ENCODE measurements at regions not wholly inside any gene's neighbourhood (a gene's known extent, or its start where the extent isn't known, plus 50 kb on each side); places are given as distances from the start of the nearest gene placed in this dataset.
A peak's percentile ranks its signal among the peaks of the same experiment; 100 is the strongest.

- TF ChIP-seq CTCF (conservative IDR thresholded peaks at IDR 0.05 in 1 of 2, IDR thresholded peaks at IDR 0.05 in 1 of 2; ENCODE audit: low read depth in 1 of 2, low read length in 2 of 2) (no peak), EZH2 (IDR thresholded peaks at IDR 0.05; ENCODE audit: low read length, missing control alignments) (no peak)
- peak overlapping the region; percentile 71 for H3K4me2 ChIP-seq (ENCODE audit: extremely low read depth, insufficient read depth, low read length)
- no peaks in the 10 kb centered on the region for H3K79me2 ChIP-seq (ENCODE audit: control insufficient read depth, insufficient read depth, low read length)
- H3K9ac ChIP-seq (ENCODE audit: insufficient read depth, low read length) = no peak overlapping the region
- DNase-seq (ENCODE audit: low read depth in 2 of 2) = peak; percentile 1 to 30
- no peaks in the 10 kb centered on the region for H4K20me1 ChIP-seq (ENCODE audit: control insufficient read depth, extremely low read depth, insufficient read depth, low read length)
- H3K27ac ChIP-seq (ENCODE audit: insufficient read depth, low read length) = no peak overlapping the region
- H3K9me3 ChIP-seq (ENCODE audit: control insufficient read depth, insufficient read depth, low read depth, low read length) = no peaks in the 10 kb centered on the region
- peak overlapping the region; percentile 37 for H2AFZ ChIP-seq (ENCODE audit: low read length)
- peaks cover 2% of the 10 kb centered on the region for H3K4me1 ChIP-seq (ENCODE audit: control insufficient read depth, extremely low read depth, insufficient read depth, low read length)
- H3K36me3 ChIP-seq (ENCODE audit: control insufficient read depth, insufficient read depth, low read length) = no peaks in the 10 kb centered on the region
- H3K4me3 ChIP-seq (replicated peaks in 1 of 4; ENCODE audit: control extremely low read depth in 1 of 4, insufficient read depth in 1 of 4, low read depth in 3 of 4, low read length in 4 of 4) = peak overlapping the region in 1 of 4 experiments; percentile 9
- H3K27me3 ChIP-seq (ENCODE audit: control insufficient read depth, insufficient read depth, low read length) = no peaks in the 10 kb centered on the region
Measured at GRCh38 chr6:960356-960755, 267.4 kb upstream of the EXOC2 start.

- no peak overlapping the region for H3K9ac ChIP-seq (ENCODE audit: insufficient read depth, low read length)
- H3K9me3 ChIP-seq (ENCODE audit: control insufficient read depth, insufficient read depth, low read depth, low read length) = no peaks in the 10 kb centered on the region
- H3K4me2 ChIP-seq (ENCODE audit: extremely low read depth, insufficient read depth, low read length) = no peak overlapping the region
- no peak overlapping the region for H3K4me3 ChIP-seq (replicated peaks in 1 of 4; ENCODE audit: control extremely low read depth in 1 of 4, insufficient read depth in 1 of 4, low read depth in 3 of 4, low read length in 4 of 4)
- peak; percentile 76 to 88 for DNase-seq (ENCODE audit: low read depth in 2 of 2)
- no peaks in the 10 kb centered on the region for H3K79me2 ChIP-seq (ENCODE audit: control insufficient read depth, insufficient read depth, low read length)
- H4K20me1 ChIP-seq (ENCODE audit: control insufficient read depth, extremely low read depth, insufficient read depth, low read length) = no peaks in the 10 kb centered on the region
- no peaks in the 10 kb centered on the region for H3K27me3 ChIP-seq (ENCODE audit: control insufficient read depth, insufficient read depth, low read length)
- TF ChIP-seq EZH2 (IDR thresholded peaks at IDR 0.05; ENCODE audit: low read length, missing control alignments) (no peak), CTCF (conservative IDR thresholded peaks at IDR 0.05 in 1 of 2, IDR thresholded peaks at IDR 0.05 in 1 of 2; ENCODE audit: low read depth in 1 of 2, low read length in 2 of 2) (no peak)
- H3K4me1 ChIP-seq (ENCODE audit: control insufficient read depth, extremely low read depth, insufficient read depth, low read length) = peaks cover 2% of the 10 kb centered on the region
- H3K36me3 ChIP-seq (ENCODE audit: control insufficient read depth, insufficient read depth, low read length) = no peaks in the 10 kb centered on the region
- H3K27ac ChIP-seq (ENCODE audit: insufficient read depth, low read length) = peak overlapping the region; percentile 33
- H2AFZ ChIP-seq (ENCODE audit: low read length) = no peak overlapping the region
Measured at GRCh38 chr6:958488-958887, 265.5 kb upstream of the EXOC2 start.

GRCh38 chr6:951399-952181 is 258.7 kb upstream of the EXOC2 start:
- Histone ChIP-seq H3K4me3 (replicated peaks in 1 of 4; ENCODE audit: control extremely low read depth in 1 of 4, insufficient read depth in 1 of 4, low read depth in 3 of 4, low read length in 4 of 4) (no peak overlapping the region), H3K27ac (ENCODE audit: insufficient read depth, low read length) (no peak overlapping the region), H3K4me2 (ENCODE audit: extremely low read depth, insufficient read depth, low read length) (no peak overlapping the region), H3K79me2 (ENCODE audit: control insufficient read depth, insufficient read depth, low read length) (no peaks in the 10 kb centered on the region), H4K20me1 (ENCODE audit: control insufficient read depth, extremely low read depth, insufficient read depth, low read length) (no peaks in the 10 kb centered on the region), H3K36me3 (ENCODE audit: control insufficient read depth, insufficient read depth, low read length) (no peaks in the 10 kb centered on the region), H3K9me3 (ENCODE audit: control insufficient read depth, insufficient read depth, low read depth, low read length) (no peaks in the 10 kb centered on the region), H3K9ac (ENCODE audit: insufficient read depth, low read length) (no peak overlapping the region), H3K27me3 (ENCODE audit: control insufficient read depth, insufficient read depth, low read length) (no peaks in the 10 kb centered on the region), H2AFZ (ENCODE audit: low read length) (no peak overlapping the region), H3K4me1 (ENCODE audit: control insufficient read depth, extremely low read depth, insufficient read depth, low read length) (no peaks in the 10 kb centered on the region)
- DNase-seq (ENCODE audit: low read depth in 2 of 2) = no peak
- TF ChIP-seq EZH2 (IDR thresholded peaks at IDR 0.05; ENCODE audit: low read length, missing control alignments) (no peak), CTCF (conservative IDR thresholded peaks at IDR 0.05 in 1 of 2, IDR thresholded peaks at IDR 0.05 in 1 of 2; ENCODE audit: low read depth in 1 of 2, low read length in 2 of 2) (no peak)
